Smooth muscle cell (in vitro differentiated cells): ENCODE measurements at regions not wholly inside any gene's neighbourhood (a gene's known extent, or its start where the extent isn't known, plus 50 kb on each side); places are given as distances from the start of the nearest gene placed in this dataset.

Source experiments
- DNase-seq: peaks from one replicate; lab custom pipeline; 2025; ENCODE audit not compliant: unreplicated experiment; lab: John Stamatoyannopoulos, UW
- H2AFZ ChIP-seq: fragments of 200-600 bp; sonication (generic); 2 replicates; pipeline ENCODE4 v1.6.0; 2016; ENCODE audit warnings: antibody characterized with exemption, low read depth, mild to moderate bottlenecking
- H3F3A ChIP-seq: fragments of 200-600 bp; sonication (generic); 2 replicates; pipeline ENCODE4 v1.6.0; 2017; ENCODE audit warnings: antibody characterized with exemption, low read depth
- H3K27ac ChIP-seq: fragments of 200-600 bp; sonication (generic); 2 replicates; pipeline ENCODE4 v1.5.1; 2016; ENCODE audit warnings: low read depth, mild to moderate bottlenecking
- H3K27me3 ChIP-seq: fragments of 200-600 bp; sonication (generic); 2 replicates; pipeline ENCODE4 v1.6.1; 2016; ENCODE audit warnings: low read depth, mild to moderate bottlenecking
- H3K36me3 ChIP-seq: fragments of 200-600 bp; sonication (generic); 2 replicates; pipeline ENCODE4 v1.5.1; 2016; ENCODE audit warnings: low read depth
- H3K4me1 ChIP-seq: fragments of 200-600 bp; sonication (generic); 2 replicates; pipeline ENCODE4 v1.5.1; 2016; ENCODE audit warnings: low read depth
- H3K4me2 ChIP-seq: fragments of 200-600 bp; sonication (generic); 2 replicates; pipeline ENCODE4 v1.6.0; 2016; ENCODE audit warnings: mild to moderate bottlenecking
- H3K4me3 ChIP-seq: fragments of 200-600 bp; sonication (generic); 2 replicates; pipeline ENCODE4 v1.5.1; 2016; ENCODE audit warnings: mild to moderate bottlenecking
- H3K79me2 ChIP-seq: fragments of 200-600 bp; sonication (generic); 2 replicates; pipeline ENCODE4 v1.6.0; 2016; ENCODE audit warnings: low read depth, mild to moderate bottlenecking
- H3K9ac ChIP-seq: fragments of 200-600 bp; sonication (generic); 2 replicates; pipeline ENCODE4 v1.6.0; 2016; ENCODE audit warnings: low read depth
- H3K9me3 ChIP-seq: fragments of 200-600 bp; sonication (generic); replicated peaks from 2 replicates; pipeline ENCODE4 v1.5.1; 2016; ENCODE audit warnings: low read depth
- H4K20me1 ChIP-seq: fragments of 200-600 bp; sonication (generic); 2 replicates; pipeline ENCODE4 v1.6.0; 2016; ENCODE audit warnings: low read depth
- WGBS: methylation state at CpG from one replicate; pipeline ENCODE4 v1.1.7; 2016; ENCODE audit warnings: low lambda C conversion rate; 5-methylcytosine and 5-hydroxymethylcytosine counted together
- TF ChIP-seq, protein P1 (sequence below): fragments of 200-600 bp; sonication (generic); IDR thresholded peaks from 2 replicates; pipeline ENCODE4 v1.5.1; 2017; ENCODE audit warnings: borderline replicate concordance, mild to moderate bottlenecking, antibody characterized with exemption; ENCODE audit not compliant: insufficient read depth, poor library complexity, severe bottlenecking

DNA sequence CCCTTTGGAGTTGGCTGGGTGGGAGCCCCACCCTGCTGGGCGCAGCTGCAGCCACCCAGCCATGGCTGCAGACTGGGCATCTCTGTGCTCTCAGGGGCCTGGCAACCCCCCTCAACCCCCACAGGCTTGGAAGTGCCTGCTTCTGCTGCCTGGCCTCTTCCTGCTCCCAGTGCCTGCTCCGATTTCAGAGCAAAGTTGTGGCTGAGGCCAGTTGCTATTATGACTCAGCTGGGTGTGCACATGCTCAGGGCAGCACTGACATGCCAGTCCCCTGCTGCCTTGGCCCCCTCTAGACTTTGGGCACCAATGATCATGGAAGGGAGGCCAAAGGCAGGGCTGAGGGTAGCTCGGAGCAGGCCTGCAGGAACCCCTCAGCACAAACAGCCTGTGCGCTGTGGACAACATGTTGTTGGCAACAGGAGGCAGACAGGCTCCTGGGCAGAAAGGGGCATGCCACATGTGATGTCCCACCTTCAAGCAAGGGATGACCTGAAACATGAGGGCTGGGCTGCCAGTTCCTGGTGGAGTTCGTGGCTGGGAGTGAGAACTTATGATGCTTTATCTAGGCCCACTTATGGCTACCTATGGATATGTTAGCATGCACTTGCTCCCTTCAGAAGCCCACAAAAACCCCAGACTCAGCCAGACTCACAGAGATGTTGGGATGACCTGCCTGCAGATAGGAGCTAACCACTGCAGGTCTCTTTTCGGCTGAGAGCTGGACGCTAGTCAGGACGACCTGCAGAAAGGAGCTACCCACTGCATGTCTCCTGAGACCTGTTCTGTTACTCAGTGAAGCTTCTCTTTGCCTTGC, 96.4 kb upstream of the AMOTL1 start:
- no peaks in the 10 kb centered on the region for H3K36me3 ChIP-seq
- 79% methylated on average over 8 of the region's 8 CpGs for WGBS
- no peak for DNase-seq
- no peaks in the 10 kb centered on the region for H3K79me2 ChIP-seq
- no peaks in the 10 kb centered on the region for H4K20me1 ChIP-seq
- H3K27me3 ChIP-seq = no peaks in the 10 kb centered on the region
- no peaks in the 10 kb centered on the region for H3K4me1 ChIP-seq
- no peak overlapping the region for H2AFZ ChIP-seq
- no peak overlapping the region for H3K27ac ChIP-seq
- no peaks in the 10 kb centered on the region for H3K9me3 ChIP-seq
- TF ChIP-seq, protein P1, sequence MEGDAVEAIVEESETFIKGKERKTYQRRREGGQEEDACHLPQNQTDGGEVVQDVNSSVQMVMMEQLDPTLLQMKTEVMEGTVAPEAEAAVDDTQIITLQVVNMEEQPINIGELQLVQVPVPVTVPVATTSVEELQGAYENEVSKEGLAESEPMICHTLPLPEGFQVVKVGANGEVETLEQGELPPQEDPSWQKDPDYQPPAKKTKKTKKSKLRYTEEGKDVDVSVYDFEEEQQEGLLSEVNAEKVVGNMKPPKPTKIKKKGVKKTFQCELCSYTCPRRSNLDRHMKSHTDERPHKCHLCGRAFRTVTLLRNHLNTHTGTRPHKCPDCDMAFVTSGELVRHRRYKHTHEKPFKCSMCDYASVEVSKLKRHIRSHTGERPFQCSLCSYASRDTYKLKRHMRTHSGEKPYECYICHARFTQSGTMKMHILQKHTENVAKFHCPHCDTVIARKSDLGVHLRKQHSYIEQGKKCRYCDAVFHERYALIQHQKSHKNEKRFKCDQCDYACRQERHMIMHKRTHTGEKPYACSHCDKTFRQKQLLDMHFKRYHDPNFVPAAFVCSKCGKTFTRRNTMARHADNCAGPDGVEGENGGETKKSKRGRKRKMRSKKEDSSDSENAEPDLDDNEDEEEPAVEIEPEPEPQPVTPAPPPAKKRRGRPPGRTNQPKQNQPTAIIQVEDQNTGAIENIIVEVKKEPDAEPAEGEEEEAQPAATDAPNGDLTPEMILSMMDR = no peak
- H3K4me2 ChIP-seq = no peak overlapping the region
- H3K4me3 ChIP-seq = no peak overlapping the region
- no peaks in the 10 kb centered on the region for H3F3A ChIP-seq
- H3K9ac ChIP-seq = no peak overlapping the region

DNA sequence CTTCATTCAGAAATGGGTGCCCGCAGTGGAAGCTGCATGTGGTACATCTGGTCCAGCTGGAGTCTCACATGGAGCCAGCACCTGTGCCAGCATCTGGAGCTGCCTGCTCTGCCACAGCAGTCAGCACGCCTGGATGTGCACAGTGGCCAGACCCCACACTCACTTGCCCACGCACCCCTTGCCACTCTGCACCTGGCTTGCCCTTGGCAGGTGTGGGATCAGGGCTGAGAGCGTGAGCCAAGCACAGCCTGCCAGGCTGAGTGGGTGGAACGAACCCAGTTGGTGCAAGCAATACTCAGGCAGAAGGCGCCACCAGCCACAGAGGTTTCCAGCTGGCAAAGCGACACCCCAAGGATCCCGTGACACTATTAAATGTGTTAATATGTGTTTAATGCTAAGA, 95.5 kb upstream of the AMOTL1 start:
- no peak for DNase-seq
- Histone ChIP-seq H3K4me2 (no peak overlapping the region), H3K9ac (no peak overlapping the region), H3F3A (no peaks in the 10 kb centered on the region), H2AFZ (no peak overlapping the region), H4K20me1 (no peaks in the 10 kb centered on the region), H3K79me2 (no peaks in the 10 kb centered on the region), H3K27ac (no peak overlapping the region), H3K9me3 (no peaks in the 10 kb centered on the region), H3K36me3 (no peaks in the 10 kb centered on the region), H3K4me3 (no peak overlapping the region), H3K4me1 (no peaks in the 10 kb centered on the region), H3K27me3 (no peaks in the 10 kb centered on the region)
- TF ChIP-seq, protein P1 = no peak
- 85% methylated on average over 8 of the region's 8 CpGs for WGBS

DNA sequence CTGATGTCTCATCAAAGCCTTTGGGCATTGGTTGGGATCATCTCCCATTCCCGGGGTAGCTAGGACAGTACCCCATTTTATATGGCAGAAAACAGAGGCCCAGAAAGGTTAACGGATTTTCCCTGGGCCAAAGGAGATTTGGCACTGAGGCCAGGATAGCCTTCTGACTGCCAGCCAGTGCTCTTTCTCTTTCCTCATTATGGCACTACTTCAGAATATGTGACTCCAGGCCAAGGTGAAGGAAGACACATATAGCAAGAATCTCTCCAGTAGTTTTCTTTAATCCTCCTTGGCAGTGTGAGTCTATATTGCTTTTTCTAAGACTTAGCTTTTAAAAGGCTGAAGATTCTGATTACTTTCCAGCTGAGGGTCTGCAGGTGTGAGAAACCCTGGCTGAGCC, 94.8 kb upstream of the AMOTL1 start:
- Histone ChIP-seq H3K4me3 (no peak overlapping the region), H3K27ac (no peak overlapping the region)
- 89% methylated on average over 2 of the region's 2 CpGs for WGBS

More for the DNA sequence above, 94.8 kb upstream of the AMOTL1 start:
- H3K9me3 ChIP-seq = no peaks in the 10 kb centered on the region
- DNase-seq = no peak
- no peak overlapping the region for H3K4me2 ChIP-seq
- no peak overlapping the region for H2AFZ ChIP-seq
- H3K79me2 ChIP-seq = no peaks in the 10 kb centered on the region
- no peaks in the 10 kb centered on the region for H4K20me1 ChIP-seq
- no peaks in the 10 kb centered on the region for H3K36me3 ChIP-seq
- TF ChIP-seq, protein P1 = no peak
- H3K4me1 ChIP-seq = no peaks in the 10 kb centered on the region
- no peaks in the 10 kb centered on the region for H3F3A ChIP-seq
- no peak overlapping the region for H3K9ac ChIP-seq
- no peaks in the 10 kb centered on the region for H3K27me3 ChIP-seq
